GM19452 (cell line): ENCODE measurements at regions not wholly inside any gene's neighbourhood (a gene's known extent, or its start where the extent isn't known, plus 50 kb on each side); places are given as distances from the start of the nearest gene placed in this dataset.
"Not testable (repeated sequence)": the region's sequence is repeated elsewhere in the genome, so short reads cannot be mapped to it uniquely, and the experiment has no call there.

Experiments
- ATAC-seq: cut with Tn5 transposase; IDR thresholded peaks from one replicate; pipeline ENCODE4 v1.9.1; 2021; ENCODE audit not compliant: unreplicated experiment

DNA sequence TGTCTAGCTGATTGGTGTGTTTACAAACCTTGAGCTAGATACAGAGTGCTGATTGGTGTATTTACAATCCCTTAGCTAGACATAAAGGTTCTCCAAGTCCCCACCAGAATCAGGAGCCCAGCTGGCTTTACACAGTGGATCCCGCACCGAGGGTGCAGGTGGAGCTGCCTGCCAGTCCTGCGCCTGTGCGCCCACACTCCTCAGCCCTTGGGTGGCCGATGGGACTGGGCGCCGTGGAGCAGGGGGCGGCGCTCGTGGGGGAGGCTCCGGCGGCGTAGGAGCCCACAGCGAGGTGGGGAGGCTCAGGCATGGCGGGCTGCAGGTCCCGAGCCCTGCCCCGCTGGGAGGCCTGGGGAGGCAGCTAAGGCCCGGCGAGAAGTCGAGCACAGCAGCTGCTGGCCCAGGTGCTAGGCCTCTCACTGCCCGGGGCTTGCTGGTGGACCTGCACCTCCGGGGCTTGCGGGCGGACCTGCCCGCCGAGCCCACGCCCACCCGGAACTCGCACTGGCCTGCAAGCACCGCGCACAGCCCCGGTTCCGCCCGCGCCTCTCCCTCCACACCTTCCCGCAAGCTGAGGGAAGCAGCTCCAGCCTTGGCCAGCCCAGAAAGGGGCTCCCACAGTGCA is 51.0 kb upstream of the CDYL start:
- not testable (repeated sequence) for ATAC-seq

DNA sequence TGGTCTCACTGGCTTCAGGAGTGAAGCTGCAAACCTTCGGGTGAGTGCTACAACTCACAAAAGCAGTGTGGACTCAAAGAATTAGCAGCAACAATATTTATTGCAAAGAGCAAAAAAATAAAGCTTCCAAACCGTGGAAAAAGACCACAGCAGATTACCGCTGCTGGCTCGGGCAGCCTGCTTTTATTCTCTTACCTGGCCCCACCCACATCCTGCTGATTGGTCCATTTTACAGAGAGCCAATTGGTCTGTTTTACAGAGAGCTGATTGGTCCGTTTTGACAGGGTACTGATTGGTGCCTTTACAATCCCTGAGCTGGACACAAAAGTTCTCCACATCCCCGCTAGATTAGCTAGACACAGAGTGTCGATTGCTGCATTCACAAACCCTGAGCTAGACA is 51.5 kb upstream of the CDYL start:
- not testable (repeated sequence) for ATAC-seq

DNA sequence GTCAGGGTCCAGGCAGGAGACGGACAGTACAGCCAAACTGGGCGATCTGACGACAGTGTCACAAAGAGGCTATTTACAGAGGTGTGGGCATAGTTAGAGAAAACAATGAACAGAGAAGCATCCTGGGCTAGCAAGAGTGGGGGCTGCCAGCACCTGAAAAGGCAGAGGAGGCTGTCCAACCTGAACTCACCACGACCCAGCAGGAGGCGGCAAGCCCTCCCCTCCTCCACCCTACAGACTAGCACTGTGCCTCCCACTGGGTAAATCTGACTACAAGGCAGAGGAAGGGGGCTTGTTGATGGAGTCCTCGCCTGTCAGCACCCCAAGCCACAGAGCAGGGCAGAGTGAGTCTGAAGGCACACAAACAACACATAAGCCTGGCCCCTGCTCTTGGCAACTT is 52.8 kb upstream of the CDYL start:
- no peak for ATAC-seq

DNA sequence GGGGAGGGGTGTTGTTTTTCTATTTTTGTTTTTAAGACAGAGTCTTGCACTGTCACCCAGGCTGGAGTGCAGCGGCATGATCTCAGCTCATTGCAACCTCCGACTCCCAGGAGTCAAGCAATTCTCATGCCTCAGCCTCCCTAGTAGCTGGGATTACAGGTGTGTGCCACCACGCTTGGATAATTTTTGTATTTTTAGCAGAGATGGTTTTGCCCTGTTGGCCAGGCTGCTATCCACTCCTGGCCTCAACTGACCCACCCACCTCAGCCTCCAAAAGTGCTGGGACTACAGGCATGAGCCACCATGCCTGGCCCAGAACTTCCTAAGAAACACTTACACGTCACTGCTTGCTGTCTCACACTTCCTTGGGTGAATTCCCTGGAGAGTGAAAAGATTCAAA is 54.8 kb upstream of the CDYL start:
- ATAC-seq: not testable (repeated sequence)

DNA sequence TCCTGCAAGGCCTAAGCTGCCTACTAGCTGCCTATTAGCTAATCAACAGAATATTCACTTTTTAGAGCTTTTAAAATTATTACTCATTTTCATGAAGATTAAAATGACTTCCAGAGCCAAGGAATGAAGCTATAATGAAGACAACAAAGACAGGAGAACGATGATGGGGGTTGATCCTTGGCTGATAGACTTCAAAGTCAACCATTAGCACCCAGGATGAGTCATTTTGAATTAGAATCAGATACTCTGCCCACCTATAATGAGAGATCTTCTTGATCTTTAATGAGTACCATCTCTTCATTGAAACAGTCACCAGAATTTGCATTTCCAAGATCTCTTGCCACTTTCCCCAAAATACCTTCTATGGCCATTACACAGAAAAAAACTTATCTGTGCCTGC is 56.7 kb upstream of the CDYL start:
- no peak for ATAC-seq

DNA sequence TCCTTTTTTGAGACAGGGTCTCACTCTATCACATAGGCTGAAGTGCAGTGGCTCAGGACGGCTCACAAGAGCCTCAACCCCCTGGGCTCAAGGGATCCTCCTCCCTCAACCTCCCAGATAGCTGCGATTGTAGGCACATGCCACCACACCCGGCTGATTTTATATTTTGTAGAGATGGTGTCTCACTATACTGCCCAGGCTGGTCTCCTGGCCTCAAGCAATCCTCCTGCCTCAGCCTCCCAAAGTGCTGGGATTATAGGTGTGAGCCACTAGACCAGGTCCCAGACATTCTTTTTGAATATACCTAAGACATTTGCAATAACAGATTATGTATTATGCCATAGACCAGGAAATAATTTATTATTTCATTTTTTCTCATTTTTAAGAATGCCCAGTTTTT is 58.3 kb upstream of the CDYL start:
- no peak for ATAC-seq

DNA sequence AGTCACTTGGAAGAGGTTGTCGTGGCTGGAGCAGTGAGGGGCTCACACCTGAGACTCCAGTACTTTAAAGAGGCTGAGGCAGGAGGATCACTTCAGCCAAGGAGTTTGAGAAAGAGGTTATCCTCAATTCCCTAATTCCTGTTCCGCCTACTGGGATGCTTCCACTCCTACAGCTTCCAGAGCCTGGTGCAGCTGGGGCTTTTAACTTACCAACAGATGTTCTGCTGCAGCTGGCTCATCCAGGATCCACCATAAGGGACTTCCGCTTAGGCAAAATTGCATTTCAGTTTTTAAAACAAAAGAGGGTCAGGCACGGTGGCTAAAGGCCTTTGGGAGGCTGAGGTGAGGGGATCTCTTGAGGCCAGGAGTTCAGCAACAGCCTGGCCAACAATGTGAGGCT is 59.1 kb upstream of the CDYL start:
- ATAC-seq: no peak

DNA sequence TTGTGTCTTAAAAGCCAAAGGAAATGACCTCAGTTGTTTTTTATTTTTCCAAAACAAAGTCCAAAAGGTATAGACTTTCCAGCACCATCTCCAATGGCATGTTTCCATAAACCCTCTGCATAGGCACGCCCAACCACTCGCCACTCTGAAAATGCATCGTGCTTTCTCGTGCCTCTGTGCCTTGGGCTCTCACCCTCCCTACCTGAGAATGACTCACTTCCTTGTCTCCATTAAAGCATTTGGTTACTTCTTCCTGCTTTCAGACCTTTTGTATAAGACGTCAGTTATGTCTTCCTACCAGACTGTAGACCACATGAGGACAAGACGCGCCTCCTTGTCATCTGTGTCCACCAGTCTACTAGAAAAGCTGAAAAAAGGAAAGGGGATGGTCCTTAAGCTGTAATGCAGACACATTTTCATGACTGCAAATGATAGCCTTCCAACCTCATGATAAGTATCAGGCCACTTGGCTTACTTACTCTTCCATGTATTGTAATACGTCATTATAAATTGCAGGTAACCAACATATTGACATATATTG is 61.2 kb upstream of the CDYL start:
- no peak for ATAC-seq

DNA sequence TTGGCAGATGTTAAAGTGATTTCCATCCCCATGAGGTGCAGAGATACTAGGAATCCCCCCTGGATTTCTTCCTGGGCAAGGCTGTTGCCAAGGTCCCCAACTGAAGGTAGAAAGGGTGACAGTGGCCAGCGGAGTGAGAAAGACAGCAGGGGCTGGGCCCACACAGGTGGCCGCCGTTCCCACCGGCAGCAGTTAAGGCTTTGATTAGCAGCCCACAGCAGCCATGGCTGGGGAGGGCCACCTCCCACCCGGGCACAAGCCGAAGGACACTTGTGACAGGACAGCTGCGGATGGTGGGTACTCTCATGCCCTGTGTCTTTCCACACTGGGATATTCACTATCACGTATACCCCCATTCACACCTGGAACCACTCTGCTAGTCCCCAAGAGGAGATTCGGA is 63.9 kb upstream of the CDYL start:
- ATAC-seq: no peak

DNA sequence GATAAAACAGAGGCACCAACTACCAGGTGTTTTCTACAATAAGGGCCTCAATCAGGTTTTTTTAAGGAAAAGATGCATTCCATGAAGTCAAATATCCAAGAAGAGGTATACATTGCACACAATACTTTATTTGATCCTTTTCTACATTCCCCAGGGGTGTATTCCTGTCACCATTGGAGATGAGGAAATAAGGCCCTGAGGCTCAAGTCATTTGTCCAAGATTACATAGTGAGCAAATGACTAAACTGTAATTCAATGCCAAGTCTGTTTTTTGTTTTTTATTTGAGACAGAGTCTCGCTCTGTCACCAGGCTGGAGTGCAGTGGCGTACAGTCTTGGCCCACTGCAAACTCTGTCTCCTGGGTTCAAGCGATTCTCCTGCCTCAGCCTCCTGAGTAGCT is 69.2 kb upstream of the CDYL start:
- ATAC-seq: no peak

DNA sequence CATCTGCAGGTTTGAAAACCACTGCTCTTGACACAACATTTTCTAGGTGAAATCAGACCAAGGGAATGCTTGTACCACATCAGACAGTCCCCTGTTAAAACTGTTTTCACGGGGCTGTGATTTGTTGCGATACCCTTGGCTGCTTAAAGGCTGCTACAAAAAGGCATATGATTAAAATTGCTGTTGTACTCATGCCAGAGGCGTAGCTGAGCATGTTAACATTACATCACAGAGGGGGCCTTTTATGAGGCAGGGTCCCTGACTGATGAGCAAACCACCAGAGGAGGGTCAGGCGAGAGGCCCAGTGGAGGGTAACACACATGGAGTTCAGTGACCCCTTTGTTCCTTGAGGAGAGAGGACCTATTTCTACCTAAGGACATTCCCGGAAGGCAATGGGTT is 70.4 kb upstream of the CDYL start:
- no peak for ATAC-seq

DNA sequence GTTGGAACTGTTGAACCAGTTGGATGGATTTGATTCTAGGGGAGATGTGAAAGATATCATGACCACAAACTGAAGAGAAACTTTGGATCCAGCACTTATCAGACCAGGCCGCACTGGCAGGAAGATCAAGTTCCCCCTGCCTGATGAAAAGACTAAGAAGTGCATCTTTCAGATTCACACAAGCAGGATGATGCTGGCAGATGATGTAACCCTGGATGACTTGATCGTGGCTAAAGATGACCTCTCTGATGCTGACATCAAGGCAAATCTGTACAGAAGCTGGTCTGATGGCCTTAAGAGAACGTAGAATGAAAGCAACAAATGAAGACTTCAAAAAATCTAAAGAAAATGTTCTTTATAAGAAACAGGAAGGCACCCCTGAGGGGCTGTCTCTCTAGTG is 72.8 kb upstream of the CDYL start:
- no peak for ATAC-seq

DNA sequence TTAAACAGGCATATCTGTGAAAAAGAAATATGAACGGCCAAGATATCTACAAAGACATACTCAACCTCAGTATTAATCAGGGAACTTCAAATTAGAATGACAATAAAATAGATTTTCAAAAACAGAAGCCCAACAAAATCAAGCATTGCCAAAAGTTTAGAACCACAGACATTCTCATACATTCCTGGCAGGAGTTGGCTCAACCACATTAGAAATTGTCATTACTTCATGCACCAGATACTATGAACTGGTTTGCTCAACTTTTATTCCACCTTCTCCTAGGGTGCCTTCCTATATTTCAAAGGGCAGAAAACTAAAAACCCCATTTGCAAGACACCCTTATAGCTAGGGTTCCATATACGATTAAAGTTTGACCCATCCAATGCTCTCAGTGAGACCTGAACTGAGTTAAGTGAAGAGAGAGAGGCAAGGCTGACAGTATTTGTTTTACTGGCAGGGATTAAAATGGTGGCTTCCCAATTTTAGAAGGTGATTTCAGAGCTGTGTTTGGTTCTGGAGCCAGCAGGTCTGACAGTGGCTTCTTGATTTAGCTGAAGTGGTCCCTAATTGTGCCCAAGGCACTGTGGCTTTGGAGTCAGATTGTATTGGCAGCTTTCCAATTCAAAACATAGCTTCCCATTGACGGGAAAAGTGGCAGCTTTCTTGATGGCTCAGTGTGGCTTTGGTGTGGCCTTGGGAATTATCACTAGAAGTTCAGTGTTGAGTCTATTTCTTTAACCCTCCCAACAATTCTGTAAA is 77.1 kb upstream of the CDYL start:
- no peak for ATAC-seq

DNA sequence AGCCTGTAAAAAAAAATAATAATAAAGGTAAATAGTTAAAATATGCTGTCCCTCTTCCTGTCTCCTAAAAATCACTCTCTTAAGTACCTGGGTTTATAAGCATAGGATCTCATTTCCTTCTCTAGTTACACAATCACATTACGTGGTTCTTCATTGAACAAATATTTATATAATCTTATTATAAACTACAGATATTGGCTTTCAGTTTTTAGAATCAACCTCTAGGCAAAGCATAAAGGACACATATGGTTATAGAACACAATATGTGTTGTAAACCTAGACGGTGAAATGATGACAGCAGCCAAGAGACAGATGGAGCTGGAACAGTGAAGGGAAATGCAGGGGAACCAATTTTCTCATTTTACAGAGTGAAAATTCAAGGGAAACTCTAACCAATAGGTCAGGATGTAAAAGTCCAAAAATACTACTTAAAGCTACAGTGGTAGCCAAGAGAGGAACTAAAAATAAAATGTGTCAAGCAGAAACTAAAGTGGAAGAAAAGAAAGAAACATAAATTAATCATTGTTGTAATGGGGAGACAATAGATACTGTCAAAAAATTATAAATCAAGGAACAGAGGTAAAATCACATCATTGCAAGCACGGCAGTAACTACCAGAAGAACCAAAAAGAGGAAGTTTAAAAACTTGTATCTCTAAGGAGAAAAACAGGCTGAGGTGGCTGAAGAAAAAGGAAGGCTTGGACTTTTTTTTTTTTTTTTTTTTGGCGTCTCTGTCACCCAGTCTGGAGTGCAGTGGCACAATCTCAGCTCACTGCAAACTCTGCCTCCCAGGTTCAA is 82.8 kb upstream of the CDYL start:
- ATAC-seq: no peak

DNA sequence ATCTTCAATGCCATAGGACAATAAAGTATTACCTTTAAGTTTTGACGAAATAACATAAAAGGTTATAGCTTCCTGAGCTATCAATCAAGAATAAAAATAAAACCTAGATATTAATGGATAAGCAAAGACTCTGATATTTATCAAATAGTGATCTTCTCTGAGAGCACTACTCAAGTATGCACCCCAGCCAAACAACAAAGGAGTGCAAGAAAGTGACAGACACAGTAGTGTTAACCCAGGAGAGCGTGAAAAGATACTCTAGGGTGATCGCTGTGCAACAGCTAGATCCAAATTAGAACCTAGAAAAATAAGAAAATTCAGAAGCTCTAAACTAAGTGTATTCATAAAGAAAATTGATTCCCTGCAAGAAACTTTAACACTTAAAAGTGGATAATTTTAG is 83.5 kb upstream of the CDYL start:
- no peak for ATAC-seq

DNA sequence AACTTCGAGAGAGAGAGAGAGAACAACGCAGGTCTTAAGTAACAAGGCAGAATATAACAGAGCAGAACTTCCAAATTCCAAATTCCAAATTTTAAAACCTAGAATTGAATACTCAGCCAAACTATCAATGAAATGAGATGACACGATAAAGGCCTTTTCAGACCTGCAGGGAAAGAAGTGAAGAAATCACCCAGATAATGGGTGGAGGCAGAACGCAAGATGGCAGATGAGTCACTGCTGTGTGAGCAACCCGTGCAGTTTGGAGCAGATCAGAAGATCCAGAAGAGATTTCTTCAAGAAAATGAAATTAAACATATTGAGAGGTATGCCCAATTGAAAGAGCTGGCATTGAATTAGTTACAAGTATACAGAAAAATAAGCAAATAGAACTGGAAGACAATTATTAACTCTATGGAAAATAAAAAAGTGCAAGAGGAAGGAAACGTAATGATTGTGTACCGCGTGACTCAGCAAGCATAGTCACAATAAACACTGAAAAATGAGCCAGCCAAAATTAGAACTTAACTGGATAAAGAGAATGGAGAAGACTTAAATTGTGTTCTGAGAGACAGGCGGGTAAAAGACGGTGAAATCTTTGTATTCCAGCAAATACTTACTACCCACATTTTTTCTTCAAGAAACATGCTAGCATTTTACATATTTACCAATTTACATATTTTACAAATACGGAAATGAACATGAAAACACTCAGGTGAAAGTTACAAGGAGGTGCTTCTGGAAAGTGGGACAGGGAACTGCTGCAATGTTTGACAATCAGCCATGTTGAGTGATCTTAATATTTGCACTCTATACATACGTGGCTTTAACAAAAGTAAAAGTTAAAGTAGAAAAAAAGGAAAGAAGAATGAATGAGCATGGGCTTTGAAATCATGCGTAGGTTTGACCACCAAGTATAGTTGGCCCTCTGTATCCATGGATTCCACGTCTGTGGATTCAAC is 87.9 kb upstream of the CDYL start:
- ATAC-seq: no peak

DNA sequence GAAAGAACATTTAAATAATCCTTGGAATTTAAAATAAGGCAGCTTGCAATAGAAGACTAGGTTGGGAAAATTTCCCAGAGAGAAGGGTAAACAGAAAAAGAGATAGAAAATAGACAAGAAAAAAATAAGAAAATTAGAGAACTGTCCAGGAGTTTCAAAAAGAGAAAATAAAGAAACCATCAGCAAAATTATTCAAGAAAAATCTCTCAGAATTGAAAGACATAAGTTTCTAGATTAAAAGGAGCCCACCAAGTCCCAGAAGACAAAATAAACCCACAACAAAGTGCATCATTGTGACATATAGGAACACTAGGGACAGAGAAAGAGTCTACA is 88.6 kb upstream of the CDYL start:
- no peak for ATAC-seq

DNA sequence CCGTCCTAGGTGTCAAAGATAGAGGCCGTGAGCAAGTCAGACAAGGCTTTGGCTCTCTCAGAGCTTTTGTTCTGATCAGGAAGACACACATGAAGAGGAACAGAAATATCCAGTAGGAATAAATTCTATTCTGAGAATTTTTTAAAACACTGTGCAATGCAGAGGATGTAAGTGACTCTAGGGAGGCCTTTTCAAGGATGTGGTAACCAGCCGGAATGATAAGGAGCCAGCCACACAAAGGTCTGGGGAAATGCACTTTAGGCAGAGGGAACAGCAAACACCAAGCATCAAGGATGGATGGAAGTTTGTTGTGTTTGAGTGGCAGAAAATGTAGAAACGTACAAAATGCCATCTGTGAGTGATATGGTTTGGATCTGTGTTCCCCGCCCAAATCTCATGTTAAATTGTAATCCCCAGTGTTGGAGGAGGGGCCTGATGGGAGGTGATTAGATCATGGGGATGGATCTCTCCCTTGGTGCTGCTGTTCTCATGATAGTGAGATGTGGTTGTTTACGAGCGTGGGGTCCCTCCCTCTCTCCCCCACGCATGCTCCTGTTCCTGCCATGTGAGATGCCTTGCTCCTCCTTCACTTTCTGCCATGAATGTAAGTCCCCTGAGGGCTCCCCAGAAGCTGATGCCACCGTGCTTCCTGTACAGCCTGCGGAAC is 93.6 kb upstream of the CDYL start:
- no peak for ATAC-seq

DNA sequence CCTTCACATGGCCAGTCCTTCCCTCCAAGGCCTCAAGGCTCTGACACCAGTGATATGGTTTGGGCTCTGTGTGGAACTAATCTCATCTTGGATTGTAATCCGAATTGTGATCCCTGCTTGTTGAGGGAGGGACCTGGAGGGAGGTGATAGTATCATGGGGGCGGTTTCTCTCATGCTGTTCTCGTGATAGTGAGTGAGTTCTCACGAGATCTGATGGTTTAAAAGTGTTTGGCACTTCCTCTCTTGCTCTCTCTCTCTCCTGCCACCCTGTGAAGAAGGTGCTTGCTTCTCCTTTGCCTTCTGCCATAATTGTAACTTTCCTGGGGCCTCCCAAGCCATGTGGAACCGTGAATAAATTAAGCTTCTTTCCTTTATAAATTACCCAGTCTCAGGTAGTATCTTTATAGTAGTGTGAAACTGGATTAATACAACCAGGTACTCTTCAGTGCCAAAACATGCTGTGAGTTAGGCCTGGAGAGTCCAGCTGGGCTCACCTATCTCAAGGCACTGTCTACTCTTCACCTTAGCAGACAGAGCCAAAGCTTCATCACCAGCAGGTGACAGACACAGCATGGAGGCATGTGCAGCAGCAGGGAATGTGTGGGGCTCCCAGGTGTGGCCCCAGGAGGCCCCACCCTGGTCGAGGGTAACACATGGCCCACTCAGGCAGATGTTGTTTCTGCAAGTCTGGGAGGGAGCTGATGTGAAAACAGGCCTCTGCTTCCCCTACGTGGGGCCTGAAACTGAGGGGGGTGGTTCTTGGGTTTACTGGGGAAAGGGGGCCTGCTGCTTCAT is 97.5 kb upstream of the CDYL start:
- no peak for ATAC-seq

DNA sequence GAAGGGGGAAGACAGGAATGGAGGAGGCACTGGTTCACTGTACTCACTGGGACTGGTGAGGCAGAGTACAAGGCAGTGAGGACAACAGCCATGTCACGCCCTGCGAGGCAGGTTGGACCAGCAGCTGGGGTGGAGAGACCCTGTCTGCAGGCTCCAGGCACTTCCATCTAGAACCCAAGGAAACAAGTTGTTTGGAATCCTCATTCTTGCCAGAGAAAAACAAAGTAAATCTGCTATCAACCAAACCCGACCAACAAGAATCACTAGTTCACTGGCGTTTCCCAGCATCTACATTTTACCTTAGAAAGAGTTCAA is 98.5 kb upstream of the CDYL start:
- no peak for ATAC-seq
